Lower lobe of right lung (tissue), 2 donors: ENCODE measurements at regions not wholly inside any gene's neighbourhood (a gene's known extent, or its start where the extent isn't known, plus 50 kb on each side); places are given as distances from the start of the nearest gene placed in this dataset.
A peak's percentile ranks its signal among the peaks of the same experiment; 100 is the strongest.

Experiments used
- ATAC-seq, 2 donors: fragments of 200-7000 bp; cut with Tn5 transposase; one replicate each; pipeline ENCODE4 v1.9.1; 2020 to 2022; ENCODE audit warnings: mild to moderate bottlenecking in 2 of 2, moderate library complexity in 2 of 2
- DNase-seq: peaks from one replicate; pipeline ENCODE4 v3.0.0-alpha.2; 2020
- H3K27ac ChIP-seq: fragments of 200-600 bp; one replicate; pipeline ENCODE4 v1.8.0; 2022
- H3K27me3 ChIP-seq: fragments of 200-600 bp; one replicate; pipeline ENCODE4 v1.8.0; 2022; ENCODE audit warnings: low read depth
- H3K36me3 ChIP-seq: fragments of 200-600 bp; one replicate; pipeline ENCODE4 v1.8.0; 2022; ENCODE audit warnings: mild to moderate bottlenecking
- H3K4me1 ChIP-seq: fragments of 200-600 bp; one replicate; pipeline ENCODE4 v1.8.0; 2022
- H3K4me3 ChIP-seq: fragments of 200-600 bp; one replicate; pipeline ENCODE4 v1.8.0; 2022; ENCODE audit warnings: mild to moderate bottlenecking
- H3K9me3 ChIP-seq: fragments of 200-600 bp; one replicate; pipeline ENCODE4 v1.8.0; 2022
- intact Hi-C: fragments of 100-400 bp; cut with DNase I; formaldehyde crosslinking; loops from one replicate; pipeline ENCODE4 v1.11.0; 2022
- TF ChIP-seq, protein P1 (sequence below): fragments of 200-600 bp; IDR thresholded peaks from one replicate; pipeline ENCODE4 v1.8.0; 2022; ENCODE audit warnings: antibody characterized with exemption, mild to moderate bottlenecking
- donor health status: DM: no; HTN: yes; CAD: no; lungs with severe emphysema.

DNA sequence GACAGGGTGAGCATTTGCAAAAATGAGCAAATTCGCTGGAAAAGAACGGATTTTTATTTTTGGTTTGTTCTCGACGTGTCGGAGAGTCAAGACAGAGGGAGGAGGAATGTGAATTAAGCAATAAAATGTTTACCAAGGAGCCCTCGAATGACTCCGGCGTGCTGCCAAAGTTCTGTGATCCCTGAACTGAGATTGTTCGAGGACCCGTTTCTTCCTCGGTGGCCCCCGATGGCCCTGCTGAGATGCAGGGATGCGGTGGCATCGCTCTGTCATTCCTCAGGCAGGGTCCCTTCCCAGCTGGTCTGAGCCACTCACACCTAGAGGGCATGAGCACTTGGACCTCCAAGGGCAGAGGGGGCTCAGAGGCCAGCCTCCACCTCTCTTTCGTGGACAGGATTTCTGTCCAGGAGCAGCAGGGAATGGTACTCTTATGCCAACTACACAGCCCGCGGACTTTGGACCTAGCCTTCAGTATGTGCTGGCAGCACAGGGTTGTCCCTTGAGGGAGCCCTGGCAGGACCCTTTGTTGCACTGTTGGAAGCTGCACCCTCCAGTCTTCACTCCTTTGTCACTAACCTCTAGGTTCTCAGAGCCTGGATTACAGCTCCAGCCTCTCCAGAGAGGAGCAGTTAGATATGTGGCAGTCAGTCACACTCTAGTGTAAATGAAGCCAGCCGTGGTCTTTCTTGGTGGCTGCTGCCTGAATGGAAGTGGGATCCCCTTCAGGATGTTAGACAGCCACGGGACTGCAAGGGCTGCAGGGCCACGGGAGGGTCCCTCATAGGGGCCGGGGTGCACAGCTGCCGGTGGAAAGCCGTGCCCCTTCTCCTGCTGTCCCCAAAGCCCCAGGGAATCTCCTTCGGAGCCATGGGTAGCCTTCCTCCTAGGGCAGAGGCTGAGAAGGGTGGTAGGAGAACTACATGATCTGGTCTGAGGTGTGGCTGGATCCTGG lies 109.4 kb upstream of the ANO1 start:
- peak overlapping the region; percentile 65 for H3K27ac ChIP-seq
- no peaks in the 10 kb centered on the region for H3K9me3 ChIP-seq
- no peak overlapping the region for H3K4me3 ChIP-seq
- DNase-seq (peak; percentile 72), ATAC-seq (peak; percentile 24 to 35)
- peaks cover 23% of the 10 kb centered on the region for H3K4me1 ChIP-seq
- TF ChIP-seq, protein P1, sequence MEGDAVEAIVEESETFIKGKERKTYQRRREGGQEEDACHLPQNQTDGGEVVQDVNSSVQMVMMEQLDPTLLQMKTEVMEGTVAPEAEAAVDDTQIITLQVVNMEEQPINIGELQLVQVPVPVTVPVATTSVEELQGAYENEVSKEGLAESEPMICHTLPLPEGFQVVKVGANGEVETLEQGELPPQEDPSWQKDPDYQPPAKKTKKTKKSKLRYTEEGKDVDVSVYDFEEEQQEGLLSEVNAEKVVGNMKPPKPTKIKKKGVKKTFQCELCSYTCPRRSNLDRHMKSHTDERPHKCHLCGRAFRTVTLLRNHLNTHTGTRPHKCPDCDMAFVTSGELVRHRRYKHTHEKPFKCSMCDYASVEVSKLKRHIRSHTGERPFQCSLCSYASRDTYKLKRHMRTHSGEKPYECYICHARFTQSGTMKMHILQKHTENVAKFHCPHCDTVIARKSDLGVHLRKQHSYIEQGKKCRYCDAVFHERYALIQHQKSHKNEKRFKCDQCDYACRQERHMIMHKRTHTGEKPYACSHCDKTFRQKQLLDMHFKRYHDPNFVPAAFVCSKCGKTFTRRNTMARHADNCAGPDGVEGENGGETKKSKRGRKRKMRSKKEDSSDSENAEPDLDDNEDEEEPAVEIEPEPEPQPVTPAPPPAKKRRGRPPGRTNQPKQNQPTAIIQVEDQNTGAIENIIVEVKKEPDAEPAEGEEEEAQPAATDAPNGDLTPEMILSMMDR = no peak
- intact Hi-C loops = no loop called here
- H3K36me3 ChIP-seq = no peaks in the 10 kb centered on the region
- H3K27me3 ChIP-seq = no peaks in the 10 kb centered on the region

DNA sequence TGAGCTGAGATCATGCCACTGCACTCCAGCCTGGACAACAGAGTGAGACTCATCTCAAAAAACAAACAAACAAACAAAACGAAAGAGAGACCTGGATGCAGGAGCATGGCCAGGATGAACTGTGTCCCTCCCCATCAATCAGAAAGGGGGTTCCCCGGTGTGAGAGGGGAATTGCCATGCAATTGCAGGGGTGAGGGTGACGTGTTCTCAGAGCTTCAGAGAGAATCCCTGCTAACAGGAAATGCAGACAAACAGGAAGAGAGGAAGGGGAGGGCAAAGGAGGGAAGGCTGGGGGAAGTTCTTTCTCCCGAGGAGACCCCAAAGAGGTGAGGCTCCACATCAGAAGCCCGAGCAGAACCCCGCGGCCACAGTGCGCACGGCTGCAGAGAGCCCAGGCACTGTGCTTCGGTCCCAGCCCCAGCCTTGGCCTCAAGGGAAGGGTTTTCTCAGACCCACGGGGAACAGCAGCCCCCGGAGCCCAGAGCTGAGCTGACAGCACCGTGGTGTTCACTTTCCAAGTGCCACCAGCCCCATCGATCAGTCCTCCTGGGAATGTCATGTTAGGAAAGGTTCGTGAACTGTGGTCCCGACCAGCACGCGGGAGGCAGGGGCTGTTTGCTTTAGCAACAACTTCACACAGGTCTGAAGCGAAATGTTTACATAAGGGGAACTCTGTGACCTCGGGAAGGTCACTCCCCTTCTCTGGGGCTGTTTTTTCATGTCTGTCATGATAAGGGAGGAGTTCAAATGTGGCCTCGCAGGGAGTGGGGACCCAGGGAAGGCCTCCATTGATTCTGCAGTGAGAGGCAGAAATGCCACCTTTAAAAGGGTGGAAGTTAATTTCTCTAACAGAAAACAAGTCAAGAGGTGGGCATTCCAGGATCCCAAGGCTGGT lies 108.0 kb upstream of the ANO1 start:
- H3K4me3 ChIP-seq = no peak overlapping the region
- peaks cover 23% of the 10 kb centered on the region for H3K4me1 ChIP-seq
- H3K27me3 ChIP-seq = peaks cover 3% of the 10 kb centered on the region
- ATAC-seq (no peak), DNase-seq (no peak)
- no peaks in the 10 kb centered on the region for H3K9me3 ChIP-seq
- intact Hi-C loops = no loop called here
- TF ChIP-seq, protein P1 = no peak
- H3K27ac ChIP-seq = no peak overlapping the region
- H3K36me3 ChIP-seq = no peaks in the 10 kb centered on the region

DNA sequence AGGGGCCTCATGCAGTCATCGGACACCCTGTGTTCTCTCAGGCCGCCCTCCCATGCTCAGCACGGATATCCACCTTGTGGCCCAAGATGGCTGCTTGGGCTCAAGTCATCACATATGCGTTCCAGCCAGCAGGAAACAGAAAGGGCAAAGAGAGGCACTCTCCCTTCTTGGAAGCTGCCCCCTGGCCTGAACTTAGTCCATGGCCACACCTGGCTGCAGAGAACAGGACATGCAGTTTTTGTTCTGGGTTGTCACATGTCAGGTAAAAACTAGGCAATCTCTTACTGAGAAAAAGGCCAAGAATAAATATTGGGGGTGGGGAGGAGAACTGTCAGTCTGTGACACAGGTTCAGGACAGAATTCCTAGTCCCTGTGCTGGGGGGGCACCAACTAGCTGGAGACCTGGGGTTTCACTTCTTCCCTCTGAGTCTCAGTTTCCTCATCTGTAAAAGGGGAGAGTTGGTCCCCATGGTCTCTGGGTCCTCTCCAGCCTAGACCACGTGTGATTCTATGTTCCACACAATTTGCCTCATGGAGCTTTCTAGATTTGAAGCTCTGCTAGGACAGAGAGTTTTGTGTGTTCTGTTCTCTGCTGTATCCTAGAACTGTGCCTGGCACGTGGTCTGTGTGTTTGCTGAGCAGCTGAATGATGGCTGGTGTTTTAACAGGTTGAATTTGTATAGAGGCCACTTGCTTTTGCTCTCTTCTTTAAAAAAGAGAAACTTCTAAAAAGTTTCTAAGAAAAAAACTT lies 107.2 kb upstream of the ANO1 start:
- intact Hi-C loops = no loop called here
- DNase-seq (no peak), ATAC-seq (no peak)
- Histone ChIP-seq H3K27me3 (peaks cover 3% of the 10 kb centered on the region), H3K4me3 (no peak overlapping the region), H3K27ac (no peak overlapping the region), H3K4me1 (peaks cover 23% of the 10 kb centered on the region), H3K9me3 (no peaks in the 10 kb centered on the region), H3K36me3 (no peaks in the 10 kb centered on the region)
- TF ChIP-seq, protein P1 = no peak

DNA sequence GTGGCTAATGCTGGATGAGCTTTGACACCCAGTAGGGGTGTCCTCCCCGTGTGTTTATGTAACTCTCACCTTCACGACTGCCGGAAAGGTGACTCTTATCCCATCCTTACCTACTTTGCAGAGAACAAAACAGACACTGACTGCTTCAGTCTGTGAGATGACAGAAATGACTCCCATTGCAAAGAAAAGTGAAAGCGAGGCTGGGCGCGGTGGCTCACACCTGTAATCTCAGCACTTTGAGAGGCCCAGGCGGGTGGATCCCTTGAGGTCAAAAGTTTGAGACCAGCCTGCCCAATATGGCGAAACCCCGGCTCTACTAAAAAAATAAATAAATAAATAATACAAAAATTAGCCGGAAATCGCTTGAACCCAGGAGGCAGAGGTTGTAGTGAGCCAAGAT lies 106.4 kb upstream of the ANO1 start:
- no peak for ATAC-seq
- Histone ChIP-seq H3K36me3 (no peaks in the 10 kb centered on the region), H3K4me3 (no peak overlapping the region), H3K4me1 (peaks cover 23% of the 10 kb centered on the region), H3K9me3 (no peaks in the 10 kb centered on the region), H3K27me3 (peaks cover 3% of the 10 kb centered on the region), H3K27ac (no peak overlapping the region)
- TF ChIP-seq, protein P1 = no peak
- intact Hi-C loops = no loop called here
- DNase-seq = no peak

DNA sequence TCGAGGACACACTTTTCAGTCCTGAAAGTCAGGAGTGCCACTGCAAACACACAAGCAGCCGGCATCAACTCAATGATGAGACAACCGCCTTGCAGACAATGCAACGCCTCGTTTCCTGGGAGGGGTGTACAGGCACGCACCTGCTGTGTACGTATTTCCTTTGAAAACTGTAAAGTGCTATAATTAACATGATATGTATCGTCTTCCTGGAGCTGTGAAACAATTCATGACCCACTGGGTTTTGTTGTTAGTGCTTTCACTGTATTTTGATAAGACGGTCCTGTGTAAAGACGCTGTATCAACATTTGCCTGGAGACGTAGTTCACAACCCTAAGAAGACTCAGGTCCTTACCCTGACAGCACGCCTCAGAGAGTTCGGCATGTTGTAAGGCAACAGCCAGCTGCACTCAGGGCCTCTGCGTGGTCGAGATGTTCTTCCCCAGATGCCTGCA lies 105.7 kb upstream of the ANO1 start:
- Histone ChIP-seq H3K27me3 (peaks cover 3% of the 10 kb centered on the region), H3K9me3 (no peaks in the 10 kb centered on the region), H3K36me3 (no peaks in the 10 kb centered on the region), H3K27ac (no peak overlapping the region), H3K4me1 (peaks cover 20% of the 10 kb centered on the region), H3K4me3 (no peak overlapping the region)
- DNase-seq (no peak), ATAC-seq (no peak)
- intact Hi-C loops = no loop called here
- TF ChIP-seq, protein P1 = no peak
